Upper lobe of left lung (tissue), 6 donors: ENCODE measurements at regions not wholly inside any gene's neighbourhood (a gene's known extent, or its start where the extent isn't known, plus 50 kb on each side); places are given as distances from the start of the nearest gene placed in this dataset.

Experiments
- ATAC-seq, 2 donors: fragments of 200-7000 bp; cut with Tn5 transposase; one replicate each; pipeline ENCODE4 v1.9.1; 2022; ENCODE audit warnings: mild to moderate bottlenecking in 2 of 2, moderate library complexity in 2 of 2; ENCODE audit not compliant: low FRiP score in 2 of 2
- DNase-seq, 2 donors: peaks; one replicate each; pipeline ENCODE4 v3.0.0-alpha.2; 2019 to 2020
- H3K27ac ChIP-seq, 4 donors: fragments of 200-600 bp; sonication (generic); one replicate each; pipeline ENCODE4 v1.5.1; 2016 to 2019
- H3K27me3 ChIP-seq, 4 donors: fragments of 200-600 bp; sonication (generic); one replicate each; pipeline ENCODE4 v1.5.1; 2017 to 2019
- H3K36me3 ChIP-seq, 4 donors: fragments of 200-600 bp; sonication (generic); one replicate each; pipeline ENCODE4 v1.5.1; 2016 to 2019
- H3K4me1 ChIP-seq, 4 donors: fragments of 200-600 bp; sonication (generic); one replicate each; pipeline ENCODE4 v1.5.1; 2018 to 2019
- H3K4me3 ChIP-seq, 4 donors: fragments of 200-600 bp; sonication (generic); one replicate each; pipeline ENCODE4 v1.5.1; 2017 to 2019; ENCODE audit warnings: mild to moderate bottlenecking in 2 of 4, moderate library complexity in 1 of 4
- H3K9me3 ChIP-seq, 4 donors: fragments of 200-600 bp; sonication (generic); one replicate each; pipeline ENCODE4 v1.5.1; 2018 to 2019
- CTCF ChIP-seq, 6 experiments: fragments of 450-650 bp in 4 of 6; fragments of 200-600 bp in 2 of 6; sonication (generic) in 2 of 6; IDR thresholded peaks; one replicate each; pipeline ENCODE4 v1.5.1; 2016 to 2019; ENCODE audit warnings: antibody characterized with exemption in 6 of 6
- EP300 ChIP-seq, 4 donors: sonication (generic); formaldehyde crosslinking; IDR thresholded peaks; one replicate each; pipeline ENCODE4 v1.5.1; 2017; ENCODE audit warnings: antibody characterized with exemption in 4 of 4, control low read depth in 2 of 4
- POLR2A ChIP-seq, 4 donors: fragments of 450-650 bp; IDR thresholded peaks; one replicate each; pipeline ENCODE4 v1.5.1; 2016 to 2017; ENCODE audit warnings: antibody characterized with exemption in 4 of 4, mild to moderate bottlenecking in 2 of 4
- POLR2AphosphoS5 ChIP-seq, 2 donors: sonication (generic); formaldehyde crosslinking; IDR thresholded peaks; one replicate each; pipeline ENCODE4 v1.5.1; 2017; ENCODE audit warnings: antibody characterized with exemption in 2 of 2
- WGBS, 2 donors: methylation state at CpG; one replicate each; pipeline ENCODE4 v1.1.5; 2017 to 2018; 5-methylcytosine and 5-hydroxymethylcytosine counted together
- donor health status: DM: no; HTN: no; CAD: no; lungs with moderate emphysema.
- donor health status: DM: no; HTN: yes; CAD: no; lungs with severe emphysema.

- Histone ChIP-seq H3K9me3 (no peaks in the 10 kb centered on the region), H3K36me3 (no peaks in the 10 kb centered on the region), H3K27me3 (no peaks in the 10 kb centered on the region), H3K4me3 (peak overlapping the region in 1 of 4 donors; percentile 5), H3K27ac (peak overlapping the region; percentile 46 to 82 (median 60)), H3K4me1 (peaks cover 19 to 50% (median 38%) of the 10 kb centered on the region in 4 donors)
- no peak for TF ChIP-seq POLR2A (IDR thresholded peaks at IDR 0.05)
- no peak for TF ChIP-seq CTCF (IDR thresholded peaks at IDR 0.05)
- no peak for TF ChIP-seq EP300 (IDR thresholded peaks at IDR 0.05)
- TF ChIP-seq POLR2AphosphoS5 (IDR thresholded peaks at IDR 0.05) = no peak
- DNase-seq = peak; percentile 20 to 60
- no peak for ATAC-seq
- WGBS, 2 donors = 67 to 78% methylated on average over 8 to 21 of the region's 21 CpGs
Observed at GRCh38 chr22:49664371-49664881, 163.2 kb downstream of the BRD1 start.

GRCh38 chr22:49663823-49664222 lies 163.8 kb downstream of the BRD1 start:
- 93% methylated on average over 7 of the region's 7 CpGs; no CpG with 5 or more reads in 1 of the 2 donors for WGBS, 2 donors
- H3K4me3 ChIP-seq = no peak overlapping the region
- TF ChIP-seq POLR2AphosphoS5 (IDR thresholded peaks at IDR 0.05) (no peak), EP300 (IDR thresholded peaks at IDR 0.05) (no peak), POLR2A (IDR thresholded peaks at IDR 0.05) (no peak), CTCF (IDR thresholded peaks at IDR 0.05) (no peak)
- H3K27ac ChIP-seq = peak overlapping the region in 3 of 4 donors; percentile 60 to 82 (median 61)
- no peaks in the 10 kb centered on the region for H3K36me3 ChIP-seq
- ATAC-seq (no peak), DNase-seq (no peak)
- H3K4me1 ChIP-seq = peaks cover 20 to 50% (median 43%) of the 10 kb centered on the region in 4 donors
- no peaks in the 10 kb centered on the region for H3K27me3 ChIP-seq
- H3K9me3 ChIP-seq = no peaks in the 10 kb centered on the region

- TF ChIP-seq POLR2AphosphoS5 (IDR thresholded peaks at IDR 0.05) (no peak), CTCF (IDR thresholded peaks at IDR 0.05) (no peak), POLR2A (IDR thresholded peaks at IDR 0.05) (no peak)
- H3K36me3 ChIP-seq = no peaks in the 10 kb centered on the region
- WGBS, 2 donors = 84 to 90% methylated on average over 12 to 17 of the region's 17 CpGs
- no peaks in the 10 kb centered on the region for H3K27me3 ChIP-seq
- peak; percentile 18 to 45 for DNase-seq
- peak overlapping the region in 1 of 4 donors; percentile 82 for H3K27ac ChIP-seq
- no peak for ATAC-seq
- no peaks in the 10 kb centered on the region for H3K9me3 ChIP-seq
- peaks cover 24 to 51% (median 44%) of the 10 kb centered on the region in 4 donors for H3K4me1 ChIP-seq
- no peak overlapping the region for H3K4me3 ChIP-seq
Observed at GRCh38 chr22:49663311-49663711, 164.4 kb downstream of the BRD1 start.

- no peaks in the 10 kb centered on the region for H3K27me3 ChIP-seq
- H3K4me3 ChIP-seq = no peak overlapping the region
- H3K9me3 ChIP-seq = no peaks in the 10 kb centered on the region
- no peak for DNase-seq
- no peak for ATAC-seq
- WGBS, 2 donors = 74 to 80% methylated on average over 17 to 18 of the region's 18 CpGs
- peaks cover 28 to 53% (median 46%) of the 10 kb centered on the region in 4 donors for H3K4me1 ChIP-seq
- TF ChIP-seq CTCF (IDR thresholded peaks at IDR 0.05) (no peak), POLR2A (IDR thresholded peaks at IDR 0.05) (no peak), EP300 (IDR thresholded peaks at IDR 0.05) (no peak), POLR2AphosphoS5 (IDR thresholded peaks at IDR 0.05) (no peak)
- H3K27ac ChIP-seq = no peak overlapping the region
- no peaks in the 10 kb centered on the region for H3K36me3 ChIP-seq
Observed at GRCh38 chr22:49662681-49663080, 165.0 kb downstream of the BRD1 start.
